ENCODE measurements at regions not wholly inside any gene's neighbourhood (a gene's known extent, or its start where the extent isn't known, plus 50 kb on each side); places are given as distances from the start of the nearest gene placed in this dataset.

DNA sequence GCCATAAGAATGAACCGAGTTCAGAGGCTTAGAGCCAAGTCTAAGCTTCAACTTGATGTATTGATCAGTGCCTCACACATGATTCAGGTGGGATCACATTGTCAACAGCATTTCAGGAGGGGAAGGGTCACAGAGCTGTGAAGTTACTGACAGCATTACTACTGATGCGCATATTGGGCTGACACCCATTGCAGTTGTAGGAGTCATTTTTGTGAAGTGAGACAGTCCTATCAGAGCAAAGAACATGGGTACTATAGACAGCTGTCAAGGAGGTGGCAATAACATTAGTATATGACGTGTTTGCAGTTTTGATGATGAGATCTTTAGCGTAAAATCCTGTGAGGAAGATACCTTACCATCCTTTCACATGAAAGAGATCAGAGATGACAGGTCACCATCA is 206.0 kb upstream of the RBM19 start:
- TF ChIP-seq, protein P1, sequence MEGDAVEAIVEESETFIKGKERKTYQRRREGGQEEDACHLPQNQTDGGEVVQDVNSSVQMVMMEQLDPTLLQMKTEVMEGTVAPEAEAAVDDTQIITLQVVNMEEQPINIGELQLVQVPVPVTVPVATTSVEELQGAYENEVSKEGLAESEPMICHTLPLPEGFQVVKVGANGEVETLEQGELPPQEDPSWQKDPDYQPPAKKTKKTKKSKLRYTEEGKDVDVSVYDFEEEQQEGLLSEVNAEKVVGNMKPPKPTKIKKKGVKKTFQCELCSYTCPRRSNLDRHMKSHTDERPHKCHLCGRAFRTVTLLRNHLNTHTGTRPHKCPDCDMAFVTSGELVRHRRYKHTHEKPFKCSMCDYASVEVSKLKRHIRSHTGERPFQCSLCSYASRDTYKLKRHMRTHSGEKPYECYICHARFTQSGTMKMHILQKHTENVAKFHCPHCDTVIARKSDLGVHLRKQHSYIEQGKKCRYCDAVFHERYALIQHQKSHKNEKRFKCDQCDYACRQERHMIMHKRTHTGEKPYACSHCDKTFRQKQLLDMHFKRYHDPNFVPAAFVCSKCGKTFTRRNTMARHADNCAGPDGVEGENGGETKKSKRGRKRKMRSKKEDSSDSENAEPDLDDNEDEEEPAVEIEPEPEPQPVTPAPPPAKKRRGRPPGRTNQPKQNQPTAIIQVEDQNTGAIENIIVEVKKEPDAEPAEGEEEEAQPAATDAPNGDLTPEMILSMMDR (conservative IDR thresholded peaks at IDR 0.05; ENCODE audit: low read depth, low read length), result no peak
- TF ChIP-seq EZH2 (IDR thresholded peaks at IDR 0.05; ENCODE audit: low read length, unreplicated experiment) (no peak), EZH2phosphoT487 (IDR thresholded peaks at IDR 0.05; ENCODE audit: borderline replicate concordance, low read length) (no peak)
